Ascending aorta (tissue), 2 donors: ENCODE measurements at regions not wholly inside any gene's neighbourhood (a gene's known extent, or its start where the extent isn't known, plus 50 kb on each side); places are given as distances from the start of the nearest gene placed in this dataset.

Experiments used
- DNase-seq, 2 donors: peaks; one replicate each; pipeline ENCODE4 v3.0.0-alpha.2; 2019; ENCODE audit warnings: low spot score in 2 of 2
- H3K27ac ChIP-seq, 2 donors: fragments of 200-600 bp; sonication (generic); one replicate each; pipeline ENCODE4 v1.5.1; 2016 to 2017; ENCODE audit warnings: mild to moderate bottlenecking in 1 of 2
- H3K27me3 ChIP-seq: fragments of 200-600 bp; sonication (generic); one replicate; pipeline ENCODE4 v1.5.1; 2017
- H3K36me3 ChIP-seq, 2 donors: fragments of 200-600 bp; sonication (generic); one replicate each; pipeline ENCODE4 v1.5.1; 2016
- H3K4me1 ChIP-seq, 2 donors: fragments of 200-600 bp; sonication (generic); one replicate each; pipeline ENCODE4 v1.5.1; 2016 to 2017; ENCODE audit warnings: mild to moderate bottlenecking in 1 of 2
- H3K4me3 ChIP-seq, 2 donors: fragments of 200-600 bp; sonication (generic); one replicate each; pipeline ENCODE4 v1.5.1; 2016 to 2017; ENCODE audit warnings: mild to moderate bottlenecking in 1 of 2
- H3K9me3 ChIP-seq, 2 donors: fragments of 200-600 bp; sonication (generic); one replicate each; pipeline ENCODE4 v1.5.1; 2016
- intact Hi-C: fragments of 100-400 bp; cut with DNase I; formaldehyde crosslinking; loops from one replicate; pipeline ENCODE4 v1.15.1; 2023
- TF ChIP-seq, protein P1 (sequence below), 3 experiments: fragments of 200-600 bp in 2 of 3; fragments of 450-650 bp in 1 of 3; sonication (generic) in 2 of 3; IDR thresholded peaks; one replicate each; pipeline ENCODE4 v1.5.1; 2016 to 2019; ENCODE audit warnings: antibody characterized with exemption in 3 of 3, mild to moderate bottlenecking in 1 of 3, moderate library complexity in 1 of 3

DNA sequence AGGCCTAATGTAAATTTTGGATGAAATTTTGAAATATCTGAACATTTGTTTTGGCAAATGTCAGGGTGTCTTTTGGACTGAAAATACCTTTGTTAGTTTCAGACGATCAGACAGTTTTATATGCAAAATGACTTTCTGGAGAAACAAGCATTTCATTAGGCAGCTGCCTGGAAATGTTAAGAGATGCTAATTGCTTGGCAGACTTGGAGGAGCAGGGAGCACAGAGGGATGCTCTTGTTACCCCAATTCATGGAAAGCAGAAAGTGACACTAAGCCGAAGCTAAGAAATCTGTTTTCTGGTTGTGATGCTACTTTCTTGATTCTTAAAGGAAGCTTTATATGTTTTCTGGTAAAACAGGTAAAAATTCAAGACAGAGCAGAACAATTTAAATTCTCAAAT is 204.3 kb upstream of the GBE1 start:
- DNase-seq: no peak
- H3K27ac ChIP-seq: no peak overlapping the region
- no peaks in the 10 kb centered on the region for H3K27me3 ChIP-seq
- H3K9me3 ChIP-seq: no peaks in the 10 kb centered on the region
- intact Hi-C loops: no loop called here
- H3K4me3 ChIP-seq: no peak overlapping the region
- TF ChIP-seq, protein P1, sequence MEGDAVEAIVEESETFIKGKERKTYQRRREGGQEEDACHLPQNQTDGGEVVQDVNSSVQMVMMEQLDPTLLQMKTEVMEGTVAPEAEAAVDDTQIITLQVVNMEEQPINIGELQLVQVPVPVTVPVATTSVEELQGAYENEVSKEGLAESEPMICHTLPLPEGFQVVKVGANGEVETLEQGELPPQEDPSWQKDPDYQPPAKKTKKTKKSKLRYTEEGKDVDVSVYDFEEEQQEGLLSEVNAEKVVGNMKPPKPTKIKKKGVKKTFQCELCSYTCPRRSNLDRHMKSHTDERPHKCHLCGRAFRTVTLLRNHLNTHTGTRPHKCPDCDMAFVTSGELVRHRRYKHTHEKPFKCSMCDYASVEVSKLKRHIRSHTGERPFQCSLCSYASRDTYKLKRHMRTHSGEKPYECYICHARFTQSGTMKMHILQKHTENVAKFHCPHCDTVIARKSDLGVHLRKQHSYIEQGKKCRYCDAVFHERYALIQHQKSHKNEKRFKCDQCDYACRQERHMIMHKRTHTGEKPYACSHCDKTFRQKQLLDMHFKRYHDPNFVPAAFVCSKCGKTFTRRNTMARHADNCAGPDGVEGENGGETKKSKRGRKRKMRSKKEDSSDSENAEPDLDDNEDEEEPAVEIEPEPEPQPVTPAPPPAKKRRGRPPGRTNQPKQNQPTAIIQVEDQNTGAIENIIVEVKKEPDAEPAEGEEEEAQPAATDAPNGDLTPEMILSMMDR (IDR thresholded peaks at IDR 0.05): no peak
- no peaks in the 10 kb centered on the region for H3K36me3 ChIP-seq
- H3K4me1 ChIP-seq: no peaks in the 10 kb centered on the region

DNA sequence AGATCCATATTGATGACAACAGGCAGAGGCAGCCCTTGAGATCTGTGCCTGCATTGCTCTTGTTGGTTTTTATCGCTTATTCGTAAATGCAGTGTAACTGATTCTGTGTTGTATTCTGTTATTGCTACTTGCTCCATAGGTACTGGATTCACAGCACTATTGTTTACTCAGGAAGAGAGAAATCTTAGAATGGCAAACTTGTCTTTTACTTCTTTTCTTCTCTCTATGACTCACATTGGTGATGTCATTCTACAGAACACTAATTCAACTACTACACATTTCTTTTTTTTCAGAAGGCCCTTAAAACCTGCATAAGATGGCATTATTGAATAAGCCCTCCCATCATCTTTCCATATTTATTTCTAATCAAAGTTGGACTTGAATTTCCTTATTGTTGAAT is 201.0 kb upstream of the GBE1 start:
- TF ChIP-seq, protein P1 (IDR thresholded peaks at IDR 0.05): no peak
- intact Hi-C loops: no loop called here
- DNase-seq: no peak

DNA sequence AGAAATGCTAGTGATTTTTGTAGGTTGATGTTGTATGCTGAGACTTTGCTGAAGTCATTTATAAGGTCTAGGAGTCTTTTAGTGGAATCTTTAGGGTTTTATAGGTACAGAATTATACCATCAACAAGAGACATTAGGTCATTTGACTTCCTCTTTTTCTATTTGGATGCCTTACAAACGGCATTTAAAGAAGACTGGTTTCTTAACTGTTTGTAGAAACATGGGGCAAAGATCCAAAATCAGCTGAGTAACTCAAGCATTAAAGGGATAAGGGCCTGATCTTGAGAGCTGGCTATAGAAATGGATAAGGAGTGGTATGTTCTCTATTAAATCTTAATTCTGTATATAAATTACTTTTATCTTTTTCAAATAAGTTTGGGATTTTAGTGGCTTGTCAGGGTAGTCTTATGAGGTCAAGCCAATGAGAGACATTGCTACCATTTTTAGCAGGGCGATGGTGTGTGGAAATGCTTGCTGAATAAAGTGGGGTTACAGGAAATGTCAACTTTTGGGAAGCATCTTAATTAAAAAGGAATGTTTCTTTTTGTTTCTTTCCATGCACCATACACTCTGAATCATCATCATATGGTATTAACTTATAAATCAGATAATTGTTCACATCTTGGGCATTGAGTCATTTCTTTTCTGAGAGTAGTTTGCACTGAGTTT is 197.7 kb upstream of the GBE1 start:
- no peak for DNase-seq
- intact Hi-C loops: no loop called here
- Histone ChIP-seq H3K27me3 (no peaks in the 10 kb centered on the region), H3K36me3 (no peaks in the 10 kb centered on the region), H3K9me3 (no peaks in the 10 kb centered on the region), H3K4me3 (no peak overlapping the region), H3K27ac (no peak overlapping the region), H3K4me1 (no peaks in the 10 kb centered on the region)
- TF ChIP-seq, protein P1 (IDR thresholded peaks at IDR 0.05): no peak

More for the DNA sequence above, 201.0 kb upstream of the GBE1 start:
- Histone ChIP-seq H3K4me3 (no peak overlapping the region), H3K36me3 (no peaks in the 10 kb centered on the region), H3K27ac (no peak overlapping the region), H3K9me3 (no peaks in the 10 kb centered on the region), H3K4me1 (no peaks in the 10 kb centered on the region), H3K27me3 (no peaks in the 10 kb centered on the region)

DNA sequence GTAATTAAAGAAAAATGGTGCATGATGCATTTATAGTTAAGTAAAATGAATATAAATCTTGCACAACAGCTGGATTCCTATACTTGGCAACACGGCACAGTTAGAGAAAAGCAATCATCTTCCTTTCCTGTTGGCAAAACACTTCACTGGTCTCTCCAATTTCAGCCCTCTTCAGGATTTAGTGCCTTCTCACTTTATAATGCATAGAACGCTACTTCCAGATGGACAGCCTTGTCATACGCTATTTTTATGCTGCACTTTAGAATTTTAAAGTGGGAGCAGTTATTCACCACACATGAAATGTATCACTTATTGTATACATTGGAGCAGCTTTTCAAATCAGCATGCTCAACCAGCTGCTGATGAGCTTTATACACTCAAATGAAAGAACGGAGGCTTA is 194.4 kb upstream of the GBE1 start:
- Histone ChIP-seq H3K9me3 (no peaks in the 10 kb centered on the region), H3K27ac (no peak overlapping the region), H3K4me3 (no peak overlapping the region), H3K27me3 (no peaks in the 10 kb centered on the region), H3K4me1 (no peaks in the 10 kb centered on the region), H3K36me3 (no peaks in the 10 kb centered on the region)
- TF ChIP-seq, protein P1 (IDR thresholded peaks at IDR 0.05): no peak
- DNase-seq: no peak
- intact Hi-C loops: no loop called here

DNA sequence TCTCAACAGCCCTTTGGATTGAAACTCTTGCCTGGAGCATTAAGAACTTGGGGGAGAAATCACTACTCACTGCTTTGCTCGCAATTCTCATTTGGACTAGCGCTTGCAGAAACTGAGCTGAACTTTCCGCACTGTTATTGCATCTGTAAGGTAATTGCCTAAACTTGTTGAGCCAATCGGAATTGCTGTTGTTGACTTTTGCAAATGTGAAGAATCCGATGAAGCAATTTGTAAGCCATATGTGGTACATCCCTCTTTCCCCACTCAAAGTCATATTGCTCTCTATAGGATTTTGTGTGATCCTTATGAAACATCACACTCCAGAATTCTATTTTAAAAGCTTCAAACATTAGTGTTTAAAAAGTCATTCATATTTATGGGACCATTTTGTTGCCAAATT is 191.7 kb upstream of the GBE1 start:
- TF ChIP-seq, protein P1 (IDR thresholded peaks at IDR 0.05): no peak
- intact Hi-C loops: no loop called here
- H3K4me3 ChIP-seq: no peak overlapping the region
- no peaks in the 10 kb centered on the region for H3K36me3 ChIP-seq
- no peaks in the 10 kb centered on the region for H3K4me1 ChIP-seq
- H3K27ac ChIP-seq: no peak overlapping the region
- DNase-seq: no peak
- H3K27me3 ChIP-seq: no peaks in the 10 kb centered on the region
- no peaks in the 10 kb centered on the region for H3K9me3 ChIP-seq

DNA sequence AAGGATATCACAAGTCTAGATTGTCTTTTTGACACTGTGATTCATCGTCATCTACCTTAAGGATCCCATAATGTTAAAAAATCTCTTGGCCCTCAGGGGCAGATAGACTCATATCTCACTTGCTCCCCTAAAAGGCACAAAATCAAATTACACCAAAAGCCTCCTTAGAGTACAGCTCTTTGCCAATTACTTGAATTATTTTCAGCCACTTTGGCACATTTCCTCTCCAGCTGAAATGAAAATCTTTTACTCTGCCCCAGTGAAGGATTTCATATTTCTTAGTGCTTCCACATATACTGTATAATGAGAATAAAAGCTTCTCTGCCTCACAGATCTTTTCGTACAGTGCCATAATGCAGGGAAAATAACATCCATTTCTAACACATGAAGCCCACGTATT is 190.7 kb upstream of the GBE1 start:
- TF ChIP-seq, protein P1 (IDR thresholded peaks at IDR 0.05): no peak
- Histone ChIP-seq H3K27me3 (no peaks in the 10 kb centered on the region), H3K4me1 (no peaks in the 10 kb centered on the region), H3K36me3 (no peaks in the 10 kb centered on the region), H3K9me3 (no peaks in the 10 kb centered on the region), H3K27ac (no peak overlapping the region), H3K4me3 (no peak overlapping the region)
- intact Hi-C loops: no loop called here
- DNase-seq: no peak
